K562 (cell line): ENCODE measurements at regions not wholly inside any gene's neighbourhood (a gene's known extent, or its start where the extent isn't known, plus 50 kb on each side); places are given as distances from the start of the nearest gene placed in this dataset.
A peak's percentile ranks its signal among the peaks of the same experiment; 100 is the strongest.

Experiments
- ATAC-seq: fragments of 200-7000 bp; cut with Tn5 transposase; 3 replicates; pipeline ENCODE4 v1.9.1; 2020; ENCODE audit warnings: moderate library complexity
- BruUV-seq: library from RNA; stranded (reverse); fragments of 400-500 nt; replicated peaks from 2 replicates; lab custom pipeline; 2021; lab: Mats Ljungman, UMichigan
- CTCF ChIA-PET: fragments of 300-600 bp; formaldehyde crosslinking; extraction: SDS; loops from one replicate; lab custom pipeline; 2021; ENCODE audit warnings: low intra/inter-chr PET ratio; lab: Yijun Ruan, JAX
- POLR2A ChIA-PET: fragments of 300-600, 350-650 bp; sonication (Branson Sonifier 250); formaldehyde crosslinking; extraction: SDS; loops from one replicate; lab custom pipeline; 2021; ENCODE audit warnings: antibody characterized with exemption, inconsistent platforms; lab: Yijun Ruan, JAX
- DNase-seq, 4 experiments: peaks; one replicate each; pipeline versions ENCODE4 v3.0.0 to v3.0.0-alpha.2; 2011 to 2018; ENCODE audit warnings: low spot score in 3 of 4, mixed read lengths in 3 of 4; ENCODE audit errors: extremely low read depth in 1 of 4
- FAIRE-seq: peaks from 2 replicates; lab custom pipeline; 2011; peaks lifted over from hg19 to GRCh38; lab: Jason Lieb, UNC
- H2AFZ ChIP-seq: 2 replicates; pipeline ENCODE4 v1.6.0; 2011; ENCODE audit warnings: low read depth, low read length, control low read depth, inconsistent platforms
- H3K27ac ChIP-seq: fragments of 200-600 bp; 3 replicates; pipeline ENCODE4 v1.8.0; 2011; ENCODE audit warnings: low read depth, mild to moderate bottlenecking, control low read depth, inconsistent platforms, low read length, moderate library complexity, mixed read lengths; ENCODE audit errors: extremely low read depth
- H3K27me3 ChIP-seq, 2 experiments: fragments of 300-600 bp in 1 of 2; 2 replicates in 1 of 2; 3 replicates in 1 of 2; pipeline versions ENCODE4 v1.6.0 to v1.8.0; 2011; ENCODE audit warnings: inconsistent platforms in 2 of 2, low read length in 2 of 2, mild to moderate bottlenecking in 1 of 2, mixed read lengths in 1 of 2, moderate library complexity in 1 of 2; ENCODE audit not compliant: control insufficient read depth in 2 of 2, insufficient read depth in 2 of 2
- H3K36me3 ChIP-seq: fragments of 300-600 bp; 3 replicates; pipeline ENCODE4 v1.8.0; 2011; ENCODE audit warnings: mild to moderate bottlenecking, low read length, inconsistent platforms; ENCODE audit not compliant: control insufficient read depth, insufficient read depth
- H3K4me1 ChIP-seq, 2 experiments: fragments of 200-600 bp in 1 of 2; replicated peaks in 1 of 2; 2 replicates in 1 of 2; 3 replicates in 1 of 2; pipeline versions ENCODE4 v1.5.1 to v1.8.0; 2011; ENCODE audit warnings: inconsistent platforms in 2 of 2, low read length in 2 of 2, mild to moderate bottlenecking in 1 of 2, mixed read lengths in 1 of 2, moderate library complexity in 1 of 2; ENCODE audit not compliant: control insufficient read depth in 2 of 2, insufficient read depth in 2 of 2
- H3K4me2 ChIP-seq: 2 replicates; pipeline ENCODE4 v1.6.1; 2011; ENCODE audit warnings: low read length, control low read depth, inconsistent platforms, mixed read lengths; ENCODE audit not compliant: insufficient read depth
- H3K4me3 ChIP-seq: fragments of 200-600 bp; sonication (generic), shearing (Covaris generic); 2 replicates; pipeline ENCODE4 v1.5.1; 2016; ENCODE audit warnings: control low read depth, inconsistent platforms
- H3K79me2 ChIP-seq: fragments of 200-600 bp; 3 replicates; pipeline ENCODE4 v1.8.0; 2011; ENCODE audit warnings: low read length, inconsistent platforms; ENCODE audit not compliant: control insufficient read depth, insufficient read depth
- H3K9ac ChIP-seq, 2 experiments: 2 replicates each; pipeline versions ENCODE4 v1.6.0 to v1.6.1; 2011; ENCODE audit warnings: low read depth in 2 of 2, low read length in 2 of 2, control low read depth in 1 of 2, inconsistent platforms in 1 of 2, mild to moderate bottlenecking in 1 of 2, mixed read lengths in 1 of 2; ENCODE audit not compliant: insufficient read depth in 1 of 2
- H3K9me1 ChIP-seq: one replicate; pipeline ENCODE4 v1.6.0; 2011; ENCODE audit warnings: inconsistent platforms, mild to moderate bottlenecking, low read length, moderate library complexity; ENCODE audit not compliant: control insufficient read depth, insufficient read depth
- H3K9me3 ChIP-seq: replicated peaks from 2 replicates; pipeline ENCODE4 v1.5.1; 2011; ENCODE audit warnings: low read depth, low read length, inconsistent platforms; ENCODE audit not compliant: control insufficient read depth, insufficient read depth
- H4K20me1 ChIP-seq: replicated peaks from 2 replicates; pipeline ENCODE4 v1.6.1; 2011; ENCODE audit warnings: low read length, inconsistent platforms, mixed read lengths; ENCODE audit not compliant: control insufficient read depth, insufficient read depth
- CEBPG ChIP-seq, 3 experiments: fragments of 200-800 bp in 1 of 3; sonication (Bioruptor generic) in 1 of 3; sonication (generic) in 1 of 3; formaldehyde crosslinking in 1 of 3; IDR thresholded peaks in 2 of 3; conservative IDR thresholded peaks in 1 of 3; 2 replicates each; pipeline versions ENCODE4 v1.6.1 to v1.8.0; 2016 to 2022; ENCODE audit warnings: missing compliant biosample characterization in 2 of 3, missing genetic modification characterization in 2 of 3, mild to moderate bottlenecking in 1 of 3, missing genetic modification reagents in 1 of 3
- CHCHD3 ChIP-seq: fragments of 250-450 bp; sonication (Bioruptor Pico); IDR thresholded peaks from 2 replicates; pipeline ENCODE4 v2.1.2; 2022; ENCODE audit warnings: mild to moderate bottlenecking
- ETS2 ChIP-seq: IDR thresholded peaks from 2 replicates; pipeline ENCODE4 v1.6.1; 2016; ENCODE audit warnings: borderline replicate concordance, missing genetic modification characterization, mild to moderate bottlenecking, moderate library complexity, missing compliant biosample characterization; ENCODE audit not compliant: poor library complexity, severe bottlenecking
- GTF2A2 ChIP-seq: IDR thresholded peaks from 2 replicates; pipeline ENCODE4 v1.6.1; 2016; ENCODE audit warnings: mild to moderate bottlenecking, missing genetic modification characterization, missing compliant biosample characterization
- HOXB6 ChIP-seq: fragments of 250-450 bp; sonication (Bioruptor Pico); IDR thresholded peaks from 2 replicates; pipeline ENCODE4 v1.5.1; 2022; ENCODE audit warnings: mild to moderate bottlenecking, borderline replicate concordance
- NR3C1 ChIP-seq: sonication (generic); formaldehyde crosslinking; IDR thresholded peaks from 2 replicates; pipeline ENCODE4 v1.8.1; 2022; ENCODE audit warnings: missing genetic modification reagents
- PTBP1 ChIP-seq: fragments of 200-400 bp; formaldehyde crosslinking; IDR thresholded peaks from 2 replicates; pipeline ENCODE4 v1.6.1; 2017; ENCODE audit warnings: low read depth, low read length
- SMARCE1 ChIP-seq: fragments of 450-650 bp; IDR thresholded peaks from 2 replicates; pipeline ENCODE4 v1.7.1; 2016; ENCODE audit warnings: mild to moderate bottlenecking
- TAF1 ChIP-seq: IDR thresholded peaks from 2 replicates; pipeline ENCODE4 v1.6.1; 2011; ENCODE audit warnings: mild to moderate bottlenecking, low read length, moderate library complexity; ENCODE audit not compliant: insufficient read depth, control insufficient read depth, severe bottlenecking; ENCODE audit errors: extremely low read depth
- TEAD1 ChIP-seq, 2 experiments: fragments of 450-650 bp in 1 of 2; sonication (generic) in 1 of 2; formaldehyde crosslinking; IDR thresholded peaks; 2 replicates each; pipeline versions ENCODE4 v1.4.0 to v1.8.0; 2020 to 2022; ENCODE audit warnings: mild to moderate bottlenecking in 2 of 2, missing genetic modification reagents in 1 of 2
- XRCC4 ChIP-seq: IDR thresholded peaks from one replicate; pipeline ENCODE4 v1.6.1; 2011; ENCODE audit not compliant: insufficient read depth, insufficient read length; ENCODE audit errors: extremely low read depth
- ZFPM2 ChIP-seq: fragments of 250-450 bp; sonication (Bioruptor Pico); IDR thresholded peaks from 2 replicates; pipeline ENCODE4 v1.5.1; 2022; ENCODE audit warnings: mild to moderate bottlenecking
- WGBS: fragments of 100-300 bp; shearing (Covaris generic); methylation state at CpG from one replicate; pipeline ENCODE4 v1.1.6; 2016; ENCODE audit warnings: low coverage, mixed read lengths; ENCODE audit not compliant: insufficient coverage; ENCODE audit errors: missing lambda C conversion rate; 5-methylcytosine and 5-hydroxymethylcytosine counted together
- in situ Hi-C: fragments of 300-500 bp; cut with MboI; formaldehyde crosslinking; loops from 4 replicates; pipeline ENCODE4 v1.15.0; 2018; ENCODE audit warnings: inconsistent platforms, mixed read lengths
- intact Hi-C: fragments of 100-400 bp; cut with micrococcal nuclease; formaldehyde crosslinking; loops from 2 replicates; pipeline ENCODE4 v1.14.2; 2022
- TF ChIP-seq, protein P1 (sequence below), 2 experiments: fragments of 150-350 bp in 1 of 2; IDR thresholded peaks; 2 replicates each; pipeline ENCODE4 v1.6.1; 2012 to 2016; ENCODE audit warnings: low read depth in 2 of 2, low read length in 2 of 2, mild to moderate bottlenecking in 1 of 2, moderate library complexity in 1 of 2
- TF ChIP-seq, protein P2 (sequence below): fragments of 450-650 bp; IDR thresholded peaks from 2 replicates; pipeline ENCODE4 v1.6.1; 2018; ENCODE audit not compliant: partially characterized antibody

DNA sequence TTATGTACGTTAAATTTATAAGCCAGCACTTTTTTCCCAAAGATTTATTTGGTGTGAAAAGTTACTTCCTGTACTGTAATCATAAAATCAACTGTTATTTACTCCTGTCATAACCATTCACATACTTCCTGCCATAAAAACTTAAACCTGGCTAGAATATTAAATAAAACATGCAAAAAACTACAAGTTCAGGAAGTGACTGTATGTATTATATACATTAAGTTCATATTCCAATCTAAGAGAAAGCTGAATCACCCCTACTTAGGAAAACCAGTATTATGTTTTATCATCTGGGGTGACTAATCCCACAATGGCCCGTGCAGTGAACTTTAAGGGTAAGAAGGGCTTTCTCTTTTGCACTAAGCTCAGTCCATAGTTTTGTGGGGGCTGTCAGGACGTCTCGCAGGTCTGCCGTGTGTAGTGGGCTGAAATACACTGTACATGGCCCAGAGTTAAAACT lies 183.7 kb upstream of the KLF14 start:
- ChIA-PET POLR2A (interaction anchor here (0.6 to 1.9 kb wide), 4 partner anchors 12 to 21 kb away, joined by 3 to 6 read pairs (median 4); no protein-coding TSS in a partner anchor), CTCF (no interaction called here)
- peak overlapping the region; percentile 30; the same call in 1 of the 3 replicates for H3K27ac ChIP-seq
- DNase-seq (peak in 1 of 4 experiments; percentile 50), ATAC-seq (peak; percentile 14; the same call in 2 of the 3 replicates), FAIRE-seq (peak; percentile 51)
- no peak overlapping the region for H3K4me3 ChIP-seq
- H3K9me1 ChIP-seq, result no peaks in the 10 kb centered on the region
- intact Hi-C loops, result no loop called here
- BruUV-seq, result no TSS peak
- no peaks in the 10 kb centered on the region for H3K36me3 ChIP-seq
- H2AFZ ChIP-seq, result no peak overlapping the region
- H3K9me3 ChIP-seq, result no peaks in the 10 kb centered on the region
- in situ Hi-C loops, result no loop called here
- H3K27me3 ChIP-seq, result no peaks in the 10 kb centered on the region
- H3K79me2 ChIP-seq, result no peaks in the 10 kb centered on the region
- H3K4me2 ChIP-seq, result no peak overlapping the region
- 18% methylated on average over 5 of the region's 5 CpGs for WGBS
- no peaks in the 10 kb centered on the region for H4K20me1 ChIP-seq
- peaks cover 5 to 34% of the 10 kb centered on the region in 2 experiments; a peak in 4 of 5 replicates for H3K4me1 ChIP-seq
- H3K9ac ChIP-seq, result no peak overlapping the region
- TF ChIP-seq HOXB6 (CRISPR knock-in tag) (no peak), PTBP1 (no peak), CHCHD3 (CRISPR knock-in tag) (no peak), ZFPM2 (no peak), ETS2 (tag) (no peak), TEAD1 (CRISPR knock-in tag; IDR thresholded peaks at IDR 0.05) (no peak), SMARCE1 (peak; percentile 65), CEBPG (CRISPR knock-in tag; IDR thresholded peaks at IDR 0.05) (no peak), CEBPG (tag; conservative IDR thresholded peaks at IDR 0.05 in 1 of 2, IDR thresholded peaks at IDR 0.05 in 1 of 2) (no peak), TAF1 (no peak), XRCC4 (no peak), NR3C1 (CRISPR knock-in tag) (no peak), GTF2A2 (tag) (no peak)
- TF ChIP-seq, protein P1, sequence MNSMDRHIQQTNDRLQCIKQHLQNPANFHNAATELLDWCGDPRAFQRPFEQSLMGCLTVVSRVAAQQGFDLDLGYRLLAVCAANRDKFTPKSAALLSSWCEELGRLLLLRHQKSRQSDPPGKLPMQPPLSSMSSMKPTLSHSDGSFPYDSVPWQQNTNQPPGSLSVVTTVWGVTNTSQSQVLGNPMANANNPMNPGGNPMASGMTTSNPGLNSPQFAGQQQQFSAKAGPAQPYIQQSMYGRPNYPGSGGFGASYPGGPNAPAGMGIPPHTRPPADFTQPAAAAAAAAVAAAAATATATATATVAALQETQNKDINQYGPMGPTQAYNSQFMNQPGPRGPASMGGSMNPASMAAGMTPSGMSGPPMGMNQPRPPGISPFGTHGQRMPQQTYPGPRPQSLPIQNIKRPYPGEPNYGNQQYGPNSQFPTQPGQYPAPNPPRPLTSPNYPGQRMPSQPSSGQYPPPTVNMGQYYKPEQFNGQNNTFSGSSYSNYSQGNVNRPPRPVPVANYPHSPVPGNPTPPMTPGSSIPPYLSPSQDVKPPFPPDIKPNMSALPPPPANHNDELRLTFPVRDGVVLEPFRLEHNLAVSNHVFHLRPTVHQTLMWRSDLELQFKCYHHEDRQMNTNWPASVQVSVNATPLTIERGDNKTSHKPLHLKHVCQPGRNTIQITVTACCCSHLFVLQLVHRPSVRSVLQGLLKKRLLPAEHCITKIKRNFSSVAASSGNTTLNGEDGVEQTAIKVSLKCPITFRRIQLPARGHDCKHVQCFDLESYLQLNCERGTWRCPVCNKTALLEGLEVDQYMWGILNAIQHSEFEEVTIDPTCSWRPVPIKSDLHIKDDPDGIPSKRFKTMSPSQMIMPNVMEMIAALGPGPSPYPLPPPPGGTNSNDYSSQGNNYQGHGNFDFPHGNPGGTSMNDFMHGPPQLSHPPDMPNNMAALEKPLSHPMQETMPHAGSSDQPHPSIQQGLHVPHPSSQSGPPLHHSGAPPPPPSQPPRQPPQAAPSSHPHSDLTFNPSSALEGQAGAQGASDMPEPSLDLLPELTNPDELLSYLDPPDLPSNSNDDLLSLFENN (IDR thresholded peaks at IDR 0.05; ENCODE audit: low read depth in 2 of 2, low read length in 2 of 2), result no peak
- TF ChIP-seq, protein P2, sequence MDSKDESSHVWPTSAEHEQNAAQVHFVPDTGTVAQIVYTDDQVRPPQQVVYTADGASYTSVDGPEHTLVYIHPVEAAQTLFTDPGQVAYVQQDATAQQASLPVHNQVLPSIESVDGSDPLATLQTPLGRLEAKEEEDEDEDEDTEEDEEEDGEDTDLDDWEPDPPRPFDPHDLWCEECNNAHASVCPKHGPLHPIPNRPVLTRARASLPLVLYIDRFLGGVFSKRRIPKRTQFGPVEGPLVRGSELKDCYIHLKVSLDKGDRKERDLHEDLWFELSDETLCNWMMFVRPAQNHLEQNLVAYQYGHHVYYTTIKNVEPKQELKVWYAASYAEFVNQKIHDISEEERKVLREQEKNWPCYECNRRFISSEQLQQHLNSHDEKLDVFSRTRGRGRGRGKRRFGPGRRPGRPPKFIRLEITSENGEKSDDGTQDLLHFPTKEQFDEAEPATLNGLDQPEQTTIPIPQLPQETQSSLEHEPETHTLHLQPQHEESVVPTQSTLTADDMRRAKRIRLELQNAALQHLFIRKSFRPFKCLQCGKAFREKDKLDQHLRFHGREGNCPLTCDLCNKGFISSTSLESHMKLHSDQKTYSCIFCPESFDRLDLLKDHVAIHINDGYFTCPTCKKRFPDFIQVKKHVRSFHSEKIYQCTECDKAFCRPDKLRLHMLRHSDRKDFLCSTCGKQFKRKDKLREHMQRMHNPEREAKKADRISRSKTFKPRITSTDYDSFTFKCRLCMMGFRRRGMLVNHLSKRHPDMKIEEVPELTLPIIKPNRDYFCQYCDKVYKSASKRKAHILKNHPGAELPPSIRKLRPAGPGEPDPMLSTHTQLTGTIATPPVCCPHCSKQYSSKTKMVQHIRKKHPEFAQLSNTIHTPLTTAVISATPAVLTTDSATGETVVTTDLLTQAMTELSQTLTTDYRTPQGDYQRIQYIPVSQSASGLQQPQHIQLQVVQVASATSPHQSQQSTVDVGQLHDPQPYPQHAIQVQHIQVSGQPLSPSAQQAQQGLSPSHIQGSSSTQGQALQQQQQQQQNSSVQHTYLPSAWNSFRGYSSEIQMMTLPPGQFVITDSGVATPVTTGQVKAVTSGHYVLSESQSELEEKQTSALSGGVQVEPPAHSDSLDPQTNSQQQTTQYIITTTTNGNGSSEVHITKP, result no peak
